ES-I3 (cell line): ENCODE measurements at regions not wholly inside any gene's neighbourhood (a gene's known extent, or its start where the extent isn't known, plus 50 kb on each side); places are given as distances from the start of the nearest gene placed in this dataset.

Experiments used
- H3K36me3 ChIP-seq: 2 replicates; pipeline ENCODE4 v1.6.1; 2013; ENCODE audit warnings: mild to moderate bottlenecking, low read length, control low read depth, moderate library complexity; ENCODE audit not compliant: insufficient read depth
- H3K4me1 ChIP-seq: 2 replicates; pipeline ENCODE4 v1.6.1; 2013; ENCODE audit warnings: mild to moderate bottlenecking, control low read depth, low read length; ENCODE audit not compliant: insufficient read depth
- H3K9ac ChIP-seq: 2 replicates; pipeline ENCODE4 v1.6.1; 2013; ENCODE audit warnings: low read depth, mild to moderate bottlenecking, low read length, moderate library complexity
- H3K9me3 ChIP-seq: 2 replicates; pipeline ENCODE4 v1.6.1; 2013; ENCODE audit warnings: mild to moderate bottlenecking, low read length, moderate library complexity; ENCODE audit not compliant: control insufficient read depth, insufficient read depth

GRCh38 chr14:84646786-84647500 is 883.0 kb upstream of the FLRT2 start:
- H3K4me1 ChIP-seq, result peaks cover 18% of the 10 kb centered on the region
- H3K36me3 ChIP-seq, result no peaks in the 10 kb centered on the region
- no peak overlapping the region for H3K9ac ChIP-seq
- H3K9me3 ChIP-seq, result no peaks in the 10 kb centered on the region

- H3K9ac ChIP-seq, result no peak overlapping the region
- H3K4me1 ChIP-seq, result peaks cover 6% of the 10 kb centered on the region
- no peaks in the 10 kb centered on the region for H3K9me3 ChIP-seq
- H3K36me3 ChIP-seq, result no peaks in the 10 kb centered on the region
These were observed 874.9 kb upstream of the FLRT2 start for GRCh38 chr14:84655014-84655413.

GRCh38 chr14:84657911-84658310 is 872.0 kb upstream of the FLRT2 start:
- H3K9ac ChIP-seq, result no peak overlapping the region
- H3K4me1 ChIP-seq, result peaks cover 6% of the 10 kb centered on the region
- H3K9me3 ChIP-seq, result no peaks in the 10 kb centered on the region
- H3K36me3 ChIP-seq, result no peaks in the 10 kb centered on the region

GRCh38 chr14:84670796-84671195 is 859.1 kb upstream of the FLRT2 start:
- Histone ChIP-seq H3K9ac (no peak overlapping the region), H3K36me3 (no peaks in the 10 kb centered on the region), H3K4me1 (no peaks in the 10 kb centered on the region), H3K9me3 (no peaks in the 10 kb centered on the region)

GRCh38 chr14:84671776-84672175 is 858.2 kb upstream of the FLRT2 start:
- Histone ChIP-seq H3K9ac (no peak overlapping the region), H3K4me1 (no peaks in the 10 kb centered on the region), H3K9me3 (no peaks in the 10 kb centered on the region), H3K36me3 (no peaks in the 10 kb centered on the region)

- Histone ChIP-seq H3K36me3 (no peaks in the 10 kb centered on the region), H3K9ac (no peak overlapping the region), H3K9me3 (no peaks in the 10 kb centered on the region), H3K4me1 (peaks cover 15% of the 10 kb centered on the region)
These were observed 855.3 kb upstream of the FLRT2 start for GRCh38 chr14:84674636-84675035.

- Histone ChIP-seq H3K4me1 (no peaks in the 10 kb centered on the region), H3K9ac (no peak overlapping the region), H3K9me3 (no peaks in the 10 kb centered on the region), H3K36me3 (no peaks in the 10 kb centered on the region)
These were observed 843.4 kb upstream of the FLRT2 start for GRCh38 chr14:84686550-84686949.

GRCh38 chr14:84688297-84689025 is 841.5 kb upstream of the FLRT2 start:
- H3K4me1 ChIP-seq, result no peaks in the 10 kb centered on the region
- no peaks in the 10 kb centered on the region for H3K9me3 ChIP-seq
- H3K9ac ChIP-seq, result no peak overlapping the region
- H3K36me3 ChIP-seq, result no peaks in the 10 kb centered on the region

GRCh38 chr14:84694161-84694560 is 835.8 kb upstream of the FLRT2 start:
- no peak overlapping the region for H3K9ac ChIP-seq
- no peaks in the 10 kb centered on the region for H3K4me1 ChIP-seq
- H3K36me3 ChIP-seq, result no peaks in the 10 kb centered on the region
- H3K9me3 ChIP-seq, result no peaks in the 10 kb centered on the region

GRCh38 chr14:84704601-84705000 is 825.3 kb upstream of the FLRT2 start:
- H3K4me1 ChIP-seq, result peaks cover 13% of the 10 kb centered on the region; the same call in 1 of the 2 replicates
- H3K36me3 ChIP-seq, result no peaks in the 10 kb centered on the region
- no peak overlapping the region for H3K9ac ChIP-seq
- no peaks in the 10 kb centered on the region for H3K9me3 ChIP-seq

- Histone ChIP-seq H3K9ac (no peak overlapping the region), H3K9me3 (no peaks in the 10 kb centered on the region), H3K36me3 (no peaks in the 10 kb centered on the region), H3K4me1 (peaks cover 13% of the 10 kb centered on the region; the same call in 1 of the 2 replicates)
These were observed 822.1 kb upstream of the FLRT2 start for GRCh38 chr14:84707830-84708229.

- Histone ChIP-seq H3K9me3 (no peaks in the 10 kb centered on the region), H3K9ac (no peak overlapping the region), H3K36me3 (no peaks in the 10 kb centered on the region), H3K4me1 (peaks cover 13% of the 10 kb centered on the region; the same call in 1 of the 2 replicates)
These were observed 821.1 kb upstream of the FLRT2 start for GRCh38 chr14:84708865-84709264.

GRCh38 chr14:84726471-84726870 is 803.5 kb upstream of the FLRT2 start:
- Histone ChIP-seq H3K4me1 (no peaks in the 10 kb centered on the region), H3K36me3 (no peaks in the 10 kb centered on the region), H3K9me3 (no peaks in the 10 kb centered on the region), H3K9ac (no peak overlapping the region)

GRCh38 chr14:84749191-84749955 is 780.6 kb upstream of the FLRT2 start:
- peaks cover 26% of the 10 kb centered on the region for H3K4me1 ChIP-seq
- 0 out of 2 replicates have a peak, but pooled peaks cover 6% of the 10 kb centered on the region for H3K9me3 ChIP-seq
- H3K9ac ChIP-seq, result no peak overlapping the region
- no peaks in the 10 kb centered on the region for H3K36me3 ChIP-seq
